Activated CD4-positive, alpha-beta memory T cell treated with anti-CD3 and anti-CD28 coated beads for 36 hours (primary cell): ENCODE measurements at regions not wholly inside any gene's neighbourhood (a gene's known extent, or its start where the extent isn't known, plus 50 kb on each side); places are given as distances from the start of the nearest gene placed in this dataset.

Experiments
- CTCF ChIA-PET: fragments of 350-600 bp; sonication (Branson Sonifier 250); formaldehyde crosslinking; loops from one replicate; lab custom pipeline; 2021; ENCODE audit warnings: antibody characterized with exemption, inconsistent platforms; lab: Charles Lee
- POLR2A ChIA-PET: fragments of 350-600 bp; sonication (Branson Sonifier 250); formaldehyde crosslinking; loops from one replicate; lab custom pipeline; 2021; ENCODE audit warnings: antibody characterized with exemption; lab: Charles Lee
- DNase-seq: peaks from one replicate; pipeline ENCODE4 v3.0.0-alpha.2; 2020
- H3K27ac Mint-ChIP-seq: one replicate; pipeline ENCODE4 v1.8.0; 2021; ENCODE audit warnings: mixed read lengths
- H3K27me3 Mint-ChIP-seq: one replicate; pipeline ENCODE4 v1.8.0; 2021; ENCODE audit warnings: mixed read lengths
- H3K36me3 Mint-ChIP-seq: one replicate; pipeline ENCODE4 v1.8.0; 2021; ENCODE audit warnings: mixed read lengths
- H3K4me1 Mint-ChIP-seq: one replicate; pipeline ENCODE4 v1.8.0; 2021; ENCODE audit warnings: low read depth, mixed read lengths
- H3K4me3 Mint-ChIP-seq: one replicate; pipeline ENCODE4 v1.8.0; 2021; ENCODE audit warnings: mild to moderate bottlenecking, mixed read lengths
- H3K9me3 Mint-ChIP-seq: one replicate; pipeline ENCODE4 v1.8.0; 2021; ENCODE audit warnings: mixed read lengths
- intact Hi-C: fragments of 100-400 bp; cut with micrococcal nuclease; formaldehyde crosslinking; loops from one replicate; pipeline ENCODE4 v1.15.1; 2023

DNA sequence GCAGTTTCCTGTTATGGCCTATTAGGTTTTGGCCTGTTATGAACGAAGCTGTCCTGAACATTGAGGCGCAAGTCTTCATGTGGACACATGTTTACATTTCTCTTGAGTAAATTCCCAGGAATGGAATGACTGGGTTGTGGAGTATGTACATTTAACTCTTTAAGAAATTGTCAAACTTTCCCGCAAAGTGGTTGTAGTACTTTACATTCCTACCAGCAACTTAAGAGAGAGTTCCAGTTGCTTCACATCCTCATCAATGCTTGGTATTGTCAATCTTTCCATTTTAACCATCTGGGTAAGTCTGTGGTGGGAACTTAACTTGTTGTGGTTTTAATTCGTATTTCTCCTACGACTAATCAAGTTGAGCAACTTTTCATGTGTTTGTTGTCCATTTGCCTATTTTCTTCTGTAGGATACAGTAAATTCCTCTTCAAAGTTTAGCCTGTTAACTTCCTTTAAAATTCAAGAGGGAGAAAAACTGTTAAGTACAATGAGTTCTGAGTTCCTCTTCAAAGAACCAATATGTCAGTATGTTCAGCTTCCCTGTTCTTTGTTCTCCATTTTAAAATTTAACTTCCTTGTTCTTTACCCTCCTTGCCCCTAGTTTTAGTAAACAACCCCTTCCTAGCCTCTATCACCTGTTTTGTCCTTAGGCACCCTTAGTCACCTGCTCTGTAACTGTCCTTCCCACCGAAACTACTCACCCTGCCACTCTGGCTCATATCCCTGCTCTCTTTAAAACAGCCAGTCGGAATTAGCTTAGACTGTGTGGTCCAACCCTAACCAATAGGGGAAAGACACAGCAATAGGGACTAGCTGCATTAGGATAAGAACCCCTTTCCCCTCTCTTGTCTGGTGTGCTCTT is 74.0 kb downstream of the FAM241B start:
- Mint-ChIP-seq H3K27me3 (peaks cover 57% of the 10 kb centered on the region), H3K4me1 (peaks cover 4% of the 10 kb centered on the region), H3K4me3 (no peak overlapping the region), H3K36me3 (peaks cover 7% of the 10 kb centered on the region), H3K9me3 (peaks cover 13% of the 10 kb centered on the region), H3K27ac (no peak overlapping the region)
- POLR2A ChIA-PET, result no interaction called here
- intact Hi-C loops, result no loop called here
- no peak for DNase-seq
- CTCF ChIA-PET, result no interaction called here

DNA sequence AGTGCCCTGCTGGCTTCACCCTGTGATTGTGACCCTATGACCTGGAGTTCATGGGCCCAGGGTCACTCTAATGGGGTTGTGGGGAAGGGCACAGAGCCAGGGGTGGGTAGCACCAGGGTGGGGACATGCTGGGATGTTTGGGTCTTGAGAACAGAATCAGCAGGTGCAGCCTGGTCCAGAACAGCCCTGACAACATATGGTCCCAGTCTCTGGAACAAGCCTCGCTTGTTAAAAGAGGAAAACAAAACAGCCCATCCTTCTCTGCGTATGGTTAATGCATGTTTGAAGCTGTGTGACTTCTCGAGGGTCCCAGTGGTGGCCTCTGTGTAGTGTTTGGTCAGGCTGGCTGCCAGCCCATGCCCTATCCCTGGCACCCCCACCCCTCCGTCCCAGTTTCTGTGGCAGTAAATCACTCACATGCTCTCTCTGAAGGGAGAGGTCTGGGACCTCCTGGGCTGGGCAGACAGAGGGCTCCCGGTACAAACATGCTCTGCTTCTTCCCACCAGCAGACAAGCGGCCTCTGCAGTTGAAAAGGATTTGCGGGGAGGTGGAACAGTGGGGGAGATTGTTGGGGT is 79.4 kb downstream of the FAM241B start:
- ChIA-PET POLR2A (no interaction called here), CTCF (no interaction called here)
- H3K27me3 Mint-ChIP-seq, result peaks cover 35% of the 10 kb centered on the region
- H3K4me3 Mint-ChIP-seq, result no peak overlapping the region
- H3K4me1 Mint-ChIP-seq, result no peaks in the 10 kb centered on the region
- H3K36me3 Mint-ChIP-seq, result peaks cover 1% of the 10 kb centered on the region
- no peak for DNase-seq
- H3K27ac Mint-ChIP-seq, result no peak overlapping the region
- peaks cover 4% of the 10 kb centered on the region for H3K9me3 Mint-ChIP-seq
- intact Hi-C loops, result no loop called here

DNA sequence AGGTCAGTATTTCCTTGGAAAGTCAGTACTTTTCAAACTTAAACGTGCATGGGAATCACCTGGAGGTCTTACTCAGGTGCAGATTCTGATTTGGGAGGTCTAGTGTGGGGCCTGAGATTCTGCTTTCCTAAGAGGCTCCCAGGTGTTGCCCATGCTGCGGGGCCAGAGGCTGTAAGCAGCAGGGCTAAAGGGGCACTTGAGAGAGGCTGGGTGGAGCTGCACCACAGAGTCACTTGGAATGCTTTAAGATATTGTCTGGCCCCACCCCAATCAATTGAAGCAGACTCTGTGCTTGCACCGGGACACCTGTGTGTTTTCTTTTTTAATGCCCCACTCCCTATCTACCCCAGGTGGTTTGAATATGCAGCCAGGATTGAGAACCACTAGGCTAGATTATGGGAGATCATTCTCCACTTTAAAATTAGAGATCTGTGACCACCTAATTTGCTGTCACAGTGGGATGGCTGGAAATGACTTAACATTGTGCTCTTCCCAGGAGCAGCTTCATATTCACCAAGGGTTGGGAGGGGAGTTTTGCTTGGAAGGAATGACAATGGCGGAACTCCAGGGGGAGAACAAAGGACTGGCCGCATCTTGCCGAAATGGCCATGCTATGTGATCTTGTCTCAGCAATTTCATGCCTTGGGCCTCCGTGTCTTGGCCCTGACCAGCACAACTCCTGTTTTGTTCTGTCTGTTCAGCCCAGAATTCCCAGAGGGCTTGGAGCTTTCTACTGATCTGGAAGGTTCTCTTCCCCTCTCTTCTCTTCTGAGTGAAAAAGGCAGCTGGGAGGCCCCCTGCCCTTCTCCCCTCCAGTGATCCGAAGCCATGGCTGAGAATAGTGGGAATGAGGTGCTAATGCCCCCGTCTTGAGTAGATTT is 80.2 kb downstream of the FAM241B start:
- ChIA-PET POLR2A (no interaction called here), CTCF (no interaction called here)
- no peak overlapping the region for H3K27ac Mint-ChIP-seq
- intact Hi-C loops, result no loop called here
- DNase-seq, result no peak
- peaks cover under 1% of the 10 kb centered on the region for H3K9me3 Mint-ChIP-seq
- no peak overlapping the region for H3K4me3 Mint-ChIP-seq
- H3K4me1 Mint-ChIP-seq, result no peaks in the 10 kb centered on the region
- peaks cover under 1% of the 10 kb centered on the region for H3K36me3 Mint-ChIP-seq
- peaks cover 33% of the 10 kb centered on the region for H3K27me3 Mint-ChIP-seq

DNA sequence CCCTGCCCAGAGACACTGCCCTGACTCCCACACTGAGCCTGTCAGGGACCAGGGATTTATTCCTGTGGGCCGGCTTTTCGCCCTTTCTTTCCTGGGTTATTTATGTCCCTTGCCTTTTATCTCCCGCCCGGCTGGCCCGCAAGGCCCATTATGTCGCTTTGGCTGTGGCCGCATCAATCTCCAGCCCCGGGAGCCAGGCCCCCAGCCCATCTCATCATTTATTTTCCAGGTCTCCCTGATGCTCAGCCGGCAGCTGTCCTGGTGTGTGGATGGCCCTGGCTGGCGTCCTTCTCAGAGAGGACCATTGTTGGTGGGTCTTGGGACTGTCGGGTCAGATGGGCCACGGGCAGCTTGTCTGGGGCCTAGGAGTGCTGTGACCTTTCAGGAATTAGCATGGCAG is 82.3 kb downstream of the FAM241B start:
- H3K4me3 Mint-ChIP-seq, result no peak overlapping the region
- ChIA-PET POLR2A (no interaction called here), CTCF (no interaction called here)
- H3K27me3 Mint-ChIP-seq, result peaks cover 17% of the 10 kb centered on the region
- H3K9me3 Mint-ChIP-seq, result no peaks in the 10 kb centered on the region
- H3K36me3 Mint-ChIP-seq, result no peaks in the 10 kb centered on the region
- intact Hi-C loops, result no loop called here
- H3K4me1 Mint-ChIP-seq, result no peaks in the 10 kb centered on the region
- H3K27ac Mint-ChIP-seq, result no peak overlapping the region
- no peak for DNase-seq

DNA sequence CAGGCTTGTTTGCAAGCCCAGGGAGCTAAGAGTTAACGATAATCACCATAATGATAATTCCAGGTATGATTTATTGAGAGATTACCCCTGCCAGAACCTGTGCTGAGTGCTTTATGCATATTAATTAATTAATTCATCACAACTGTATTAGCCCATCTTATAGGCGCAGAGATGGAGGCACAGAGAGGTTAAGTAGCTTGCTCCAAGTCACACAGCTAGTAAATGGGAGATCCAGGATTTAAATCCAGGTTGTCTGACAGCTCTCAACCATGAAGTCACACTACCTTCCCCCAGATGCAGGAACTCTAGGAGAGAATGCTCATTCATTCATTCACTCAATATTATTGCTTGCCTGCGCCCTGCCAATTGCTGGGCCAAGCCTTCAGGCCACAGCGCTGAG is 84.5 kb downstream of the FAM241B start:
- Mint-ChIP-seq H3K27ac (no peak overlapping the region), H3K36me3 (no peaks in the 10 kb centered on the region), H3K9me3 (no peaks in the 10 kb centered on the region), H3K27me3 (peaks cover 8% of the 10 kb centered on the region), H3K4me3 (no peak overlapping the region), H3K4me1 (no peaks in the 10 kb centered on the region)
- ChIA-PET CTCF (interaction anchor here (0.9 to 7.1 kb wide), 6 partner anchors 12 to 200 kb away, joined by 3 to 89 read pairs (median 6); no protein-coding TSS in a partner anchor), POLR2A (no interaction called here)
- DNase-seq, result no peak
- intact Hi-C loops, result no loop called here

DNA sequence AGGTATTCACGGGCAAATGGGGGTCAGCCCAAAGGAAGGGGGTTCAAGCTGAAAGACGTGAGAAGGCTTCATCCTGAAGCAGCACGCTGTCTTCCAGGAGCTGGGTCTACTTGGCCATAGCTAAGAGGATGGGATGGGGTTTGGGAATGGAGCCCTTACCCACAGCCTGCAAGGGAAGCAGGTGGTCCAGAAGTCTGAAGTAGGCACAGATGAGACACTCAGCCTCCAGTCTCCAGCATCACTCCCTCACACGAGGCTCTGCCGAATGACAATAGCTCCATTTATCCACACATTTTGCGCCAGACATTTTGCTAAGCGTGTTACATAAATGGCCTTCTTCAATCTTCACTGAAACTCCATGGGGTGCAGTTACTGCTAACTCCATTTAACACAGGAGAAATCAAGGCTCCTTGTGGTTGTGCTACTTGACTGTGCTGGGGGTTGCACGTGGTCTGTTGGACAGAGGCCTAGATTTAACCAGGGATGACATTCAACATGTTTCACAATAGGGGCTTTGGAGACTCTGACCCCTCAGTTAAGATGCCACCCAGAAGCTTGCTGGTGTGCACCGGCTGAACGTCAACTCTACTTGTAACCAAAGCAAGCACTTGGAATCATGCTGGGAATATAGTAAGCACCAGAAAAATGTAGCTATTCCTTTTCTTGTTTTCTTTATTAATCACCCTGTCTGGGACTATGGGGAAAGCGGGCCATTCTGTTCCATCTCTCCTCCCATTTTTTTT is 85.3 kb downstream of the FAM241B start:
- H3K9me3 Mint-ChIP-seq, result no peaks in the 10 kb centered on the region
- intact Hi-C loops, result no loop called here
- no peaks in the 10 kb centered on the region for H3K4me1 Mint-ChIP-seq
- CTCF ChIA-PET, result interaction anchor here (1.2 to 7.1 kb wide), 11 partner anchors 10 to 243 kb away, joined by 3 to 89 read pairs (median 6); no protein-coding TSS in a partner anchor
- no peak overlapping the region for H3K4me3 Mint-ChIP-seq
- H3K27ac Mint-ChIP-seq, result no peak overlapping the region
- no peak for DNase-seq
- H3K36me3 Mint-ChIP-seq, result no peaks in the 10 kb centered on the region
- H3K27me3 Mint-ChIP-seq, result peaks cover 10% of the 10 kb centered on the region
- POLR2A ChIA-PET, result no interaction called here

DNA sequence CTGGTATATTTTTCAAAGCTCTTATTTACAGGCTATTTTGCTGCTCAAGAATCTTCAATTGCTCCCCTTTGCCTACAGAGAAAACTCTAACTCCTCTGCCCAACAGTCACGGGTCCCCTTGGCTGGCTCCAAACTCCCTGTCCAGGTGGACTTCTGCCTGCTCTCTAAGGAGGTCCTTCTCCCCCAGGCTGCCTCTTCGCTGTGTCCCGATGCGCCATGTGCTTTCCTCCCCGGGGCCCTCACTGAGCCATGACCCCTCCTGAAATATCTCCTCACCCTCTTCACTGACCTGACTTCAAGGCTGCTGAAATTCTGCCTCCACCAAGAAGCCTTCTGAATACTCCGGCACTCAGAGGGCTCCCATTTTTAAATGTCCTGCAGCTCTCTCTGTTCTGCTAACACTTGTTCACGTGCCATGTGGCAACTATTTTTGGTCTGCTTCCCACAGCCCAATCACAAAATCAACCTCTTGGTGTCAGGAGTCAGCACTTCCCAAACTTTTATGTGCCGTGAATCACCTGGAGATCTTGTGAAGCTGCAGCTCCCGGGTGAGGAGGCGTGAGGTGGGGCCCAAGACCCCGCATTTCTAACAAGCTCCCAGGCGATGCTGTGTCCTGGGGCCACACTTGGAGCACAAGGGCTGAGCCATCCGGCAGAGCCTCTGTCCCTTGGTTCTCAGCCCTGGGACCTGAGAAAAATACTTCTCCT is 85.7 kb upstream of the COL13A1 start:
- intact Hi-C loops, result loop anchor here (2.0 kb wide), 1 partner anchor 201 kb away; no protein-coding TSS in a partner anchor
- Mint-ChIP-seq H3K27ac (no peak overlapping the region), H3K9me3 (no peaks in the 10 kb centered on the region), H3K27me3 (peaks cover 10% of the 10 kb centered on the region), H3K4me1 (no peaks in the 10 kb centered on the region), H3K4me3 (no peak overlapping the region), H3K36me3 (no peaks in the 10 kb centered on the region)
- POLR2A ChIA-PET, result no interaction called here
- CTCF ChIA-PET, result interaction anchor here (0.6 to 7.1 kb wide), 15 partner anchors 11 to 243 kb away, joined by 3 to 89 read pairs (median 6); no protein-coding TSS in a partner anchor
- DNase-seq, result no peak

DNA sequence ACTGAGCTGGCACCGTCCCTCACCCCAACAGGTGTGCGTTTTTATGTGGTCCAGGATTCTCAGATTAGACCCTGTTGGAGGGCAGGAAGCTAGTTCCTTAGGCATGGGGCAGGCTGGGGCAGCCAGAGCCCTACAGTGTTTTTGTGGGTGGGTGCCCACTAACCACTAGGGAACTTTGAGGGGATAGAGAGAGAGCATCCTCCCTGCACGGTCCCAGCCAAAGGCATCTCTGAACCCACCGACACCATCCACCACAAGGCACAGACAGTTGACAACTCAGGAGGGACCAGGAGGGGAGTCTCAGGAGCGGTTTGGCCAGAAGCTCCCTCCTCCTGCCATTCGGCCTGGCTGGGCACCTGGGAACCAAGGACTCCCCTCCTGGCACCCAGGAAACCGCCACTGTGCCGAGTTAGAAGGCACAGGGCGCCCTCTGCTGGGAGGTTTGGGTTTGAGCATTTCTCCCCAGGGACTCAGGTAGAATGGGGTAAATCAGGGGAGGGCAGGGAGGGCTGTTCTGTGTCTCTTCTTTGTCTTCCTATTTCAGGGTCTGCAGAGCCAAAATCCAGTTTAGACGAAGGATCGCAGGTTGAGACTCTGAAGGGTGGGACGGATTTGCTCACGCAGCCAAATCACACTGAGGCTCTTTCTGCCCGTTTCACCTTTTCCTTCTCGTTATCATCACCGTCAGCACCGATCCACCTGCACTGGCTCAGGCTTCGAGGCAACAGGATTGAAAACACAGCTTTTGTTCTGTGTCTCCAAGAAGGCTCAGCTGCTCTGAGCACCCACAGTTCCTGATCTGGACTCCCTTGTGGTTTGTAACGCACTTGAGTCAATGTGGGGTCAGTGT is 84.8 kb upstream of the COL13A1 start:
- H3K27me3 Mint-ChIP-seq, result peaks cover 8% of the 10 kb centered on the region
- no peaks in the 10 kb centered on the region for H3K36me3 Mint-ChIP-seq
- H3K4me1 Mint-ChIP-seq, result no peaks in the 10 kb centered on the region
- ChIA-PET CTCF (interaction anchor here (0.6 to 7.1 kb wide), 14 partner anchors 11 to 242 kb away, joined by 3 to 89 read pairs (median 5); no protein-coding TSS in a partner anchor), POLR2A (no interaction called here)
- peak; percentile 73 for DNase-seq
- H3K4me3 Mint-ChIP-seq, result no peak overlapping the region
- H3K9me3 Mint-ChIP-seq, result no peaks in the 10 kb centered on the region
- intact Hi-C loops, result loop anchor here (1.0 to 2.0 kb wide), 2 partner anchors 73 to 202 kb away; no protein-coding TSS in a partner anchor
- no peak overlapping the region for H3K27ac Mint-ChIP-seq

DNA sequence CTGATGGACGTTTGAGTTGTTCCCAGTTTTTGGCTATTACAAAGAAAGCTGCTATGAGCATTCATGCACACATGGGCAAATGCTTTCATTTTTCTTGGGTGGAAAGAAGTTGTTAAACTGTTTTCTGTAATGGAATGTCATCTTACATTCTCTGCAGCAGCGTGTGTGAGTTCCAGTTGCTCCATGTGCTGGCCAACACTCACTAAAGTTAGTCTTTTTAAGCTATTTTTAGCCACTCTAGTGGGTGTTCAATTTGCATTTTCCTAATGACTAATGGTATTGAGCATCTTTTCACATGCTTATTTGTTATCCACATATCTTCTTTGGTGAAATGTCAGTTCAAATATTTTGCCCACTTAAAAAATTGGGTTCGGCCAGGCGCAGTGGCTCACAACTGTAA is 82.8 kb upstream of the COL13A1 start:
- no peak overlapping the region for H3K27ac Mint-ChIP-seq
- POLR2A ChIA-PET, result no interaction called here
- CTCF ChIA-PET, result interaction anchor here (0.7 to 7.1 kb wide), 7 partner anchors 9 to 204 kb away, joined by 3 to 89 read pairs (median 5); no protein-coding TSS in a partner anchor

DNA sequence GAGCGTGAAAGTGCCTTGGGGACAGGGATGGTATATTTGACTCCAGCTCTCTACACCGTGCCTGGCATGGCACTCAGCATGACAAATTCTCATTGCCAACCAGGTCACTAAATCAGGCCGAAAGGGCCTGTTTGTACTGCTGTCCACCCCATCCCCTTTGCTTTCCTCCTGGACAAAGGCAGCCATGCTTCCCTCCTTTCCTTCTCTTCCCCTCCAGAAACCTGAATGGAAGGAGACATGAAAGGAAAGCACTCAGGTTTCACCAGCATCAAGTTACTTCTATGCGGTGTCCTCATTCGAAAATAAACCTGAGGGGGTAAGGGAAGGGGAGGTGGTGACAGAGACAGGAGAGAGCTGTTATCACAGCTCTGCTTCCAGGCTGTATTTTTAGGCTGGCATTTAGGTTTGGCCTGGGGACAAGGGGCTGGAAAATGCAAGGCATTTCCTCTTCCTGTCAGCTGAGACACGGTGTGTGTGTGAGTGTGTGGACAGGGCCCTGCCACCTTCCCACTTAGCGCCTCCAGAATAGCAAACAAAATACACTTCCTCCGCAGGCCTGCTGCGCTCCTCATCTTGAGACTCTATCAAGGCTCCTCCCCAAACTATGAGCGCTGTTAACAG is 79.9 kb upstream of the COL13A1 start:
- POLR2A ChIA-PET, result no interaction called here
- no peak overlapping the region for H3K27ac Mint-ChIP-seq

More for the DNA sequence above, 82.8 kb upstream of the COL13A1 start:
- intact Hi-C loops, result no loop called here
- Mint-ChIP-seq H3K36me3 (no peaks in the 10 kb centered on the region), H3K9me3 (no peaks in the 10 kb centered on the region), H3K4me1 (no peaks in the 10 kb centered on the region), H3K27me3 (peaks cover 12% of the 10 kb centered on the region), H3K4me3 (no peak overlapping the region)
- DNase-seq, result no peak

More for the DNA sequence above, 79.9 kb upstream of the COL13A1 start:
- no peaks in the 10 kb centered on the region for H3K36me3 Mint-ChIP-seq
- H3K27me3 Mint-ChIP-seq, result peaks cover 18% of the 10 kb centered on the region
- DNase-seq, result no peak
- CTCF ChIA-PET, result interaction anchor here (0.5 to 0.7 kb wide), 2 partner anchors 25 to 79 kb away, joined by 3 read pairs; no protein-coding TSS in a partner anchor
- H3K9me3 Mint-ChIP-seq, result no peaks in the 10 kb centered on the region
- H3K4me1 Mint-ChIP-seq, result no peaks in the 10 kb centered on the region
- no peak overlapping the region for H3K4me3 Mint-ChIP-seq
- intact Hi-C loops, result no loop called here
